Neural progenitor cell (in vitro differentiated cells): ENCODE measurements at regions not wholly inside any gene's neighbourhood (a gene's known extent, or its start where the extent isn't known, plus 50 kb on each side); places are given as distances from the start of the nearest gene placed in this dataset.

Experiments used
- CTCF ChIP-seq: fragments of 200-600 bp; sonication (generic); IDR thresholded peaks from 2 replicates; pipeline ENCODE4 v1.5.1; 2017; ENCODE audit warnings: antibody characterized with exemption, mild to moderate bottlenecking
- EZH2 ChIP-seq: fragments of 200-600 bp; sonication (generic); IDR thresholded peaks from 2 replicates; pipeline ENCODE4 v1.6.1; 2017; ENCODE audit warnings: antibody characterized with exemption, mild to moderate bottlenecking, moderate library complexity
- EZH2phosphoT487 ChIP-seq: fragments of 200-600 bp; sonication (generic); IDR thresholded peaks from 2 replicates; pipeline ENCODE4 v1.6.1; 2017; ENCODE audit warnings: antibody characterized with exemption

GRCh38 chr14:97368049-97368448 lies 570.9 kb downstream of the VRK1 start:
- no peak for TF ChIP-seq EZH2
- TF ChIP-seq CTCF: no peak
- no peak for TF ChIP-seq EZH2phosphoT487
